CD14-positive monocyte (primary cell): ENCODE measurements at regions not wholly inside any gene's neighbourhood (a gene's known extent, or its start where the extent isn't known, plus 50 kb on each side); places are given as distances from the start of the nearest gene placed in this dataset.

ENCODE experiments used
- DNase-seq, 3 donors: peaks; one replicate each; pipeline ENCODE4 v3.0.0-alpha.2; 2011 to 2022
- H2AFZ ChIP-seq: 2 replicates; pipeline ENCODE4 v1.6.0; 2012; ENCODE audit warnings: mild to moderate bottlenecking, low read depth, low read length, inconsistent platforms; ENCODE audit not compliant: insufficient read depth, poor library complexity, severe bottlenecking
- H3K27ac ChIP-seq, 2 donors: 1 replicate in 1 of 2; 2 replicates in 1 of 2; pipeline ENCODE4 v1.5.1; 2012 to 2013; ENCODE audit warnings: low read length in 2 of 2, control low read depth in 1 of 2, inconsistent platforms in 1 of 2, low read depth in 1 of 2, mild to moderate bottlenecking in 1 of 2
- H3K27me3 ChIP-seq, 2 donors: one replicate each; pipeline versions ENCODE4 v1.6.0 to v1.6.1; 2011 to 2013; ENCODE audit warnings: low read length in 2 of 2; ENCODE audit not compliant: control insufficient read depth in 2 of 2, insufficient read depth in 2 of 2
- H3K36me3 ChIP-seq, 2 donors: replicated peaks in 1 of 2; 1 replicate in 1 of 2; 2 replicates in 1 of 2; pipeline versions ENCODE4 v1.5.1 to v1.6.1; 2012 to 2013; ENCODE audit warnings: low read length in 2 of 2, control low read depth in 1 of 2, inconsistent platforms in 1 of 2, mild to moderate bottlenecking in 1 of 2; ENCODE audit not compliant: insufficient read depth in 2 of 2, control insufficient read depth in 1 of 2
- H3K4me1 ChIP-seq, 2 donors: 1 replicate in 1 of 2; 2 replicates in 1 of 2; pipeline versions ENCODE4 v1.5.1 to v1.6.1; 2012 to 2013; ENCODE audit warnings: low read length in 2 of 2, control low read depth in 1 of 2, inconsistent platforms in 1 of 2, mild to moderate bottlenecking in 1 of 2, moderate library complexity in 1 of 2; ENCODE audit not compliant: insufficient read depth in 2 of 2, control insufficient read depth in 1 of 2
- H3K4me2 ChIP-seq: replicated peaks from 2 replicates; pipeline ENCODE3; 2012; ENCODE audit warnings: low read length, moderate library complexity, mild to moderate bottlenecking; ENCODE audit not compliant: poor library complexity, severe bottlenecking; ENCODE audit errors: extremely low read depth
- H3K4me3 ChIP-seq, 3 experiments: fragments of 200-600 bp in 1 of 3; sonication (generic) in 1 of 3; replicated peaks in 1 of 3; 1 replicate in 2 of 3; 2 replicates in 1 of 3; pipeline ENCODE4 v1.5.1; 2011 to 2013; ENCODE audit warnings: low read length in 3 of 3, mild to moderate bottlenecking in 3 of 3, control low read depth in 2 of 3, low read depth in 2 of 3, inconsistent platforms in 1 of 3, moderate library complexity in 1 of 3
- H3K79me2 ChIP-seq: 2 replicates; pipeline ENCODE4 v1.6.0; 2012; ENCODE audit warnings: mild to moderate bottlenecking, control low read depth, inconsistent platforms, low read length, moderate library complexity; ENCODE audit not compliant: insufficient read depth
- H3K9ac ChIP-seq: 2 replicates; pipeline ENCODE4 v1.6.0; 2017; ENCODE audit warnings: low read length, mild to moderate bottlenecking; ENCODE audit not compliant: insufficient read depth, poor library complexity, severe bottlenecking
- H3K9me3 ChIP-seq, 2 donors: replicated peaks in 1 of 2; 1 replicate in 1 of 2; 2 replicates in 1 of 2; pipeline versions ENCODE4 v1.5.1 to v1.6.1; 2012 to 2013; ENCODE audit warnings: low read length in 2 of 2, control low read depth in 1 of 2; ENCODE audit not compliant: control insufficient read depth in 1 of 2, insufficient read depth in 1 of 2
- H4K20me1 ChIP-seq: 2 replicates; pipeline ENCODE4 v1.6.0; 2012; ENCODE audit warnings: mild to moderate bottlenecking, low read length, control low read depth, moderate library complexity; ENCODE audit not compliant: insufficient read depth
- H3K27ac Mint-ChIP-seq, 7 donors: one replicate each; pipeline ENCODE4 v1.8.0; 2020; ENCODE audit warnings: mild to moderate bottlenecking in 7 of 7, mixed read lengths in 7 of 7, moderate library complexity in 6 of 7, inconsistent platforms in 2 of 7
- H3K27me3 Mint-ChIP-seq, 3 donors: one replicate each; pipeline ENCODE4 v1.8.0; 2021 to 2022; ENCODE audit warnings: low read depth in 3 of 3, mild to moderate bottlenecking in 3 of 3, mixed read lengths in 3 of 3, moderate library complexity in 3 of 3, inconsistent platforms in 1 of 3
- H3K36me3 Mint-ChIP-seq, 2 donors: one replicate each; pipeline ENCODE4 v1.8.0; 2020; ENCODE audit warnings: mixed read lengths in 2 of 2, inconsistent platforms in 1 of 2, mild to moderate bottlenecking in 1 of 2
- H3K4me1 Mint-ChIP-seq: one replicate; pipeline ENCODE4 v1.8.0; 2020; ENCODE audit warnings: mild to moderate bottlenecking, mixed read lengths
- H3K4me3 Mint-ChIP-seq, 2 donors: one replicate each; pipeline ENCODE4 v1.8.0; 2020; ENCODE audit warnings: mild to moderate bottlenecking in 2 of 2, mixed read lengths in 2 of 2, moderate library complexity in 1 of 2
- H3K9me3 Mint-ChIP-seq, 7 donors: one replicate each; pipeline ENCODE4 v1.8.0; 2020 to 2022; ENCODE audit warnings: mixed read lengths in 7 of 7, mild to moderate bottlenecking in 6 of 7, moderate library complexity in 6 of 7, inconsistent platforms in 2 of 7
- WGBS: methylation state at CpG from one replicate; pipeline ENCODE4 v1.1.5; 2013; ENCODE audit warnings: missing lambda C conversion rate; ENCODE audit not compliant: insufficient coverage; 5-methylcytosine and 5-hydroxymethylcytosine counted together
- intact Hi-C, 2 donors: fragments of 100-400 bp; cut with micrococcal nuclease; formaldehyde crosslinking; loops; one replicate each; pipeline versions ENCODE4 v1.15.0 to v1.15.1; 2023
- TF ChIP-seq, protein P1 (sequence below): fragments of 200-600 bp; IDR thresholded peaks from one replicate; pipeline ENCODE4 v1.8.0; 2022; ENCODE audit warnings: antibody characterized with exemption, mild to moderate bottlenecking

DNA sequence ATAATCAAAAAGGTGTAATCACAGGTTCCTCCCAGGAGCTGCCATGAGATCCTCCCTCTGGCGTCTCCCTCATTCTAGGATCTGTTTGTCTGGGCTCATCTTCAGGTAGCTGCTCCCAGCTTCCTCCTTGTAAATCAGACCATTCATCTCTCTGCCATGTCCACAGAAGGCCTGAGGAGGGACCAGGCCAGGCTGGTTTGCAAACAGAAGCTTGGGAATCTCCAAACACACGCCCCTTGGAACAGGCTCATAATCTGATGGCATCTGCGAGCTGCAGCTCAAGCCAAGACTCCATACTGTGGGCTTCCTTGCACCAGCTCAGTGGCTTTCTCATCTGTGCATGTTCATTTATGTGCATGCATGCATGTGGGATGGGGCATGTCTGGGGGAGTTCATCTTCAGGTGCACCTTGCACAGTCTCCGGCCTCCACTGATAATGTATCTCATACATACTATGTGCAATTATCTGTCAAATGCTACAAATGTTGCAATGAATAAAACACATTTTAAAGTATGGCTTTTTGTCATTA, 134.9 kb downstream of the NXPE2 start:
- Mint-ChIP-seq H3K9me3 (peaks cover 0 to 5% (median 0%) of the 10 kb centered on the region in 7 donors), H3K4me1 (no peaks in the 10 kb centered on the region), H3K4me3 (no peak overlapping the region), H3K27ac (no peak overlapping the region), H3K27me3 (no peaks in the 10 kb centered on the region), H3K36me3 (no peaks in the 10 kb centered on the region)
- Histone ChIP-seq H3K4me2 (no peak overlapping the region), H3K9me3 (no peaks in the 10 kb centered on the region), H3K27ac (no peak overlapping the region), H3K36me3 (no peaks in the 10 kb centered on the region), H2AFZ (no peak overlapping the region), H3K4me3 (no peak overlapping the region), H3K27me3 (no peaks in the 10 kb centered on the region), H3K4me1 (no peaks in the 10 kb centered on the region), H3K79me2 (no peaks in the 10 kb centered on the region), H3K9ac (no peak overlapping the region), H4K20me1 (no peaks in the 10 kb centered on the region)
- WGBS = 68% methylated on average over 2 of the region's 4 CpGs
- DNase-seq = no peak
- intact Hi-C loops = no loop called here
- TF ChIP-seq, protein P1, sequence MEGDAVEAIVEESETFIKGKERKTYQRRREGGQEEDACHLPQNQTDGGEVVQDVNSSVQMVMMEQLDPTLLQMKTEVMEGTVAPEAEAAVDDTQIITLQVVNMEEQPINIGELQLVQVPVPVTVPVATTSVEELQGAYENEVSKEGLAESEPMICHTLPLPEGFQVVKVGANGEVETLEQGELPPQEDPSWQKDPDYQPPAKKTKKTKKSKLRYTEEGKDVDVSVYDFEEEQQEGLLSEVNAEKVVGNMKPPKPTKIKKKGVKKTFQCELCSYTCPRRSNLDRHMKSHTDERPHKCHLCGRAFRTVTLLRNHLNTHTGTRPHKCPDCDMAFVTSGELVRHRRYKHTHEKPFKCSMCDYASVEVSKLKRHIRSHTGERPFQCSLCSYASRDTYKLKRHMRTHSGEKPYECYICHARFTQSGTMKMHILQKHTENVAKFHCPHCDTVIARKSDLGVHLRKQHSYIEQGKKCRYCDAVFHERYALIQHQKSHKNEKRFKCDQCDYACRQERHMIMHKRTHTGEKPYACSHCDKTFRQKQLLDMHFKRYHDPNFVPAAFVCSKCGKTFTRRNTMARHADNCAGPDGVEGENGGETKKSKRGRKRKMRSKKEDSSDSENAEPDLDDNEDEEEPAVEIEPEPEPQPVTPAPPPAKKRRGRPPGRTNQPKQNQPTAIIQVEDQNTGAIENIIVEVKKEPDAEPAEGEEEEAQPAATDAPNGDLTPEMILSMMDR = no peak

DNA sequence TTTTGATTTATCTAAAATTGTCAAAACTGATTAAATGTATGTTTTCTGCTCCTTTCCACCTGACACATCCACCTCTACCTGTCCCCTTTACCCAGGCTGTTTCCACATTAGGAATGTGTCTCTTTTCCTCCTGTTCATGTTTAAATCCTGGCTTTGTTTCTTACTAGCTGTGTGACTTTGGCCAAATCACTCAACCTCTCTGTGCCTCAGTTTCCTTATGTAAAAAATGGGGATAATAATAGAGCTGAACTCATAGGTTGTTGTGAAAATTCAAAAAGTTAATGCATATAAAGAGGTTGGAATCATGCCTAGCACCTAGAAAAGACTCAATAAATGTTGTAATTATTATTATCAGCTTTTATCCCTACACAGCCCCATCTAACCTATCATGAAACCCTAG, 136.8 kb downstream of the NXPE2 start:
- no peaks in the 10 kb centered on the region for H3K36me3 Mint-ChIP-seq
- Histone ChIP-seq H3K4me1 (no peaks in the 10 kb centered on the region), H4K20me1 (no peaks in the 10 kb centered on the region), H3K9me3 (no peaks in the 10 kb centered on the region), H3K9ac (no peak overlapping the region), H3K27ac (no peak overlapping the region), H3K36me3 (no peaks in the 10 kb centered on the region), H3K79me2 (no peaks in the 10 kb centered on the region), H3K4me3 (no peak overlapping the region), H3K27me3 (no peaks in the 10 kb centered on the region), H3K4me2 (no peak overlapping the region), H2AFZ (no peak overlapping the region)
- intact Hi-C loops = no loop called here
- DNase-seq = no peak
- no peak overlapping the region for H3K27ac Mint-ChIP-seq
- H3K27me3 Mint-ChIP-seq = peaks cover 0 to 3% (median 0%) of the 10 kb centered on the region in 3 donors
- TF ChIP-seq, protein P1 = no peak
- H3K9me3 Mint-ChIP-seq = peaks cover 0 to 3% (median 0%) of the 10 kb centered on the region in 7 donors
- no peak overlapping the region for H3K4me3 Mint-ChIP-seq
- H3K4me1 Mint-ChIP-seq = no peaks in the 10 kb centered on the region
